ENCODE measurements at regions not wholly inside any gene's neighbourhood (a gene's known extent, or its start where the extent isn't known, plus 50 kb on each side); places are given as distances from the start of the nearest gene placed in this dataset.
"Not testable (repeated sequence)": the region's sequence is repeated elsewhere in the genome, so short reads cannot be mapped to it uniquely, and the experiment has no call there.

DNA sequence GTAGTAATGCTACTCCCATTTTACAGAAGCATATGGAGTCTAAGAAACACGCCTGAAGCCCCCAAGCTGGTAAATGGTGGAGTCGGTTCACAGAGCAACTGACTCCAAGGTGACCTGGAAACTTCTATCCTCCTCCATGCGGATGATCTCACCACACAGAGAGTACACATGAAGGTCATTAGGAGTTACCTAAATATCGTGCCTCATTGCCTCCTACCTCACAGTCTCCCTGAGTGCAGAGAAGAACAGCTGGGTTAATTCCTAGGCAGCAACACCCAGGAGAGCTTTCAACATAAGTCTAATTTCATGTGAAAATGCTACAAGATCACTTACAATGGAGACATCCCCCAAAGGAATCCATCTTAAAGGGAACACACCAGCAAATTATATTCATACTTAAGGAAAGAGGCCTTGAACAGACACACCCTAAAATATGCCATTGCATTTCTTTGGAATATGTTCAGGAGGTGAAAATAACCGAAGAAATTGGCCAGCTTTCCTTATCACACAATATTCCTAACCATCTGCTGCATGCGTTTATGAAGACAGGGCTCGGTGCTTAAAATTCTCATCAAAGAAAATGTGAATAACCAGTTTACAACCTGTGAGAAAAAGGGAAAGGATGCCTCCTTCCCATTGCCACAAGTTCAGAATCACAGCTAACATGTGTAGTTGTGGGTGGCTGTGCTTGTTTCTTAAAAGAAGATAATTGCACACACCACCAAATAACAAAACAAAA, 203.6 kb upstream of the NBEA start:
- TF ChIP-seq PPARA (CRISPR knock-in tag; IDR thresholded peaks at IDR 0.05; ENCODE audit: borderline replicate concordance) (no peak), TOX (CRISPR knock-in tag; IDR thresholded peaks at IDR 0.05; ENCODE audit: borderline replicate concordance) (no peak), GLIS3 (CRISPR knock-in tag; IDR thresholded peaks at IDR 0.05) (no peak), ARNTL (CRISPR knock-in tag; IDR thresholded peaks at IDR 0.05; ENCODE audit: borderline replicate concordance, low read depth) (no peak), ZNF8 (CRISPR knock-in tag; IDR thresholded peaks at IDR 0.05) (no peak), ZNF70 (CRISPR knock-in tag; IDR thresholded peaks at IDR 0.05) (no peak), BACH2 (CRISPR knock-in tag; IDR thresholded peaks at IDR 0.05; ENCODE audit: borderline replicate concordance) (no peak), OSR1 (CRISPR knock-in tag; IDR thresholded peaks at IDR 0.05) (no peak)
- TF ChIP-seq, protein P1, sequence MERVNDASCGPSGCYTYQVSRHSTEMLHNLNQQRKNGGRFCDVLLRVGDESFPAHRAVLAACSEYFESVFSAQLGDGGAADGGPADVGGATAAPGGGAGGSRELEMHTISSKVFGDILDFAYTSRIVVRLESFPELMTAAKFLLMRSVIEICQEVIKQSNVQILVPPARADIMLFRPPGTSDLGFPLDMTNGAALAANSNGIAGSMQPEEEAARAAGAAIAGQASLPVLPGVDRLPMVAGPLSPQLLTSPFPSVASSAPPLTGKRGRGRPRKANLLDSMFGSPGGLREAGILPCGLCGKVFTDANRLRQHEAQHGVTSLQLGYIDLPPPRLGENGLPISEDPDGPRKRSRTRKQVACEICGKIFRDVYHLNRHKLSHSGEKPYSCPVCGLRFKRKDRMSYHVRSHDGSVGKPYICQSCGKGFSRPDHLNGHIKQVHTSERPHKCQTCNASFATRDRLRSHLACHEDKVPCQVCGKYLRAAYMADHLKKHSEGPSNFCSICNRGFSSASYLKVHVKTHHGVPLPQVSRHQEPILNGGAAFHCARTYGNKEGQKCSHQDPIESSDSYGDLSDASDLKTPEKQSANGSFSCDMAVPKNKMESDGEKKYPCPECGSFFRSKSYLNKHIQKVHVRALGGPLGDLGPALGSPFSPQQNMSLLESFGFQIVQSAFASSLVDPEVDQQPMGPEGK (CRISPR knock-in tag; IDR thresholded peaks at IDR 0.05; ENCODE audit: borderline replicate concordance) = no peak
- TF ChIP-seq, protein P2, sequence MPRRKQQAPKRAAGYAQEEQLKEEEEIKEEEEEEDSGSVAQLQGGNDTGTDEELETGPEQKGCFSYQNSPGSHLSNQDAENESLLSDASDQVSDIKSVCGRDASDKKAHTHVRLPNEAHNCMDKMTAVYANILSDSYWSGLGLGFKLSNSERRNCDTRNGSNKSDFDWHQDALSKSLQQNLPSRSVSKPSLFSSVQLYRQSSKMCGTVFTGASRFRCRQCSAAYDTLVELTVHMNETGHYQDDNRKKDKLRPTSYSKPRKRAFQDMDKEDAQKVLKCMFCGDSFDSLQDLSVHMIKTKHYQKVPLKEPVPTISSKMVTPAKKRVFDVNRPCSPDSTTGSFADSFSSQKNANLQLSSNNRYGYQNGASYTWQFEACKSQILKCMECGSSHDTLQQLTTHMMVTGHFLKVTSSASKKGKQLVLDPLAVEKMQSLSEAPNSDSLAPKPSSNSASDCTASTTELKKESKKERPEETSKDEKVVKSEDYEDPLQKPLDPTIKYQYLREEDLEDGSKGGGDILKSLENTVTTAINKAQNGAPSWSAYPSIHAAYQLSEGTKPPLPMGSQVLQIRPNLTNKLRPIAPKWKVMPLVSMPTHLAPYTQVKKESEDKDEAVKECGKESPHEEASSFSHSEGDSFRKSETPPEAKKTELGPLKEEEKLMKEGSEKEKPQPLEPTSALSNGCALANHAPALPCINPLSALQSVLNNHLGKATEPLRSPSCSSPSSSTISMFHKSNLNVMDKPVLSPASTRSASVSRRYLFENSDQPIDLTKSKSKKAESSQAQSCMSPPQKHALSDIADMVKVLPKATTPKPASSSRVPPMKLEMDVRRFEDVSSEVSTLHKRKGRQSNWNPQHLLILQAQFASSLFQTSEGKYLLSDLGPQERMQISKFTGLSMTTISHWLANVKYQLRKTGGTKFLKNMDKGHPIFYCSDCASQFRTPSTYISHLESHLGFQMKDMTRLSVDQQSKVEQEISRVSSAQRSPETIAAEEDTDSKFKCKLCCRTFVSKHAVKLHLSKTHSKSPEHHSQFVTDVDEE (CRISPR knock-in tag; IDR thresholded peaks at IDR 0.05) = no peak
- TF ChIP-seq, protein P3, sequence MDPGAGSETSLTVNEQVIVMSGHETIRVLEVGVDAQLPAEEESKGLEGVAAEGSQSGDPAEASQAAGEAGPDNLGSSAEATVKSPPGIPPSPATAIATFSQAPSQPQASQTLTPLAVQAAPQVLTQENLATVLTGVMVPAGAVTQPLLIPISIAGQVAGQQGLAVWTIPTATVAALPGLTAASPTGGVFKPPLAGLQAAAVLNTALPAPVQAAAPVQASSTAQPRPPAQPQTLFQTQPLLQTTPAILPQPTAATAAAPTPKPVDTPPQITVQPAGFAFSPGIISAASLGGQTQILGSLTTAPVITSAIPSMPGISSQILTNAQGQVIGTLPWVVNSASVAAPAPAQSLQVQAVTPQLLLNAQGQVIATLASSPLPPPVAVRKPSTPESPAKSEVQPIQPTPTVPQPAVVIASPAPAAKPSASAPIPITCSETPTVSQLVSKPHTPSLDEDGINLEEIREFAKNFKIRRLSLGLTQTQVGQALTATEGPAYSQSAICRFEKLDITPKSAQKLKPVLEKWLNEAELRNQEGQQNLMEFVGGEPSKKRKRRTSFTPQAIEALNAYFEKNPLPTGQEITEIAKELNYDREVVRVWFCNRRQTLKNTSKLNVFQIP (CRISPR knock-in tag; IDR thresholded peaks at IDR 0.05; ENCODE audit: borderline replicate concordance, low read depth) = no peak
- ATAC-seq = no peak

DNA sequence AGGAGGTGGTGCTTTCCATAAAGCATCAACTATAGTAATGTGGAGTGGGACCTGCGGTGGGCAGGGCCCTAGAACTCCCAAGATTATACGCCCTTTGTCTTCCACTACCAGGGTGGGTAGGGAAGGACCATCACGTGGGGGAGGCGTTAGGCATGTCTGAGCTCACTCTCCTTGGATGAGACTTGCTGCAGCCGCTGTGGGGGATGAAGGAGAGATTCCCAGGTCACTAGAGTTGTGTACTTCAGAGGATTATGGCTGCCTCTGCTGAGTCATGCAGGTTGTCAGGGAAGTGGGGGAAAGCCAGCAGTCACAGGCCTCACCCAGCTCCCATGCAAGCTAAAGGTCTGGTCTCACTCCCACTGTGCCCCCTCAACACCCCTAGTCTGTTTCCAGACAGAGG, 195.0 kb upstream of the NBEA start:
- not testable (repeated sequence) for ATAC-seq

DNA sequence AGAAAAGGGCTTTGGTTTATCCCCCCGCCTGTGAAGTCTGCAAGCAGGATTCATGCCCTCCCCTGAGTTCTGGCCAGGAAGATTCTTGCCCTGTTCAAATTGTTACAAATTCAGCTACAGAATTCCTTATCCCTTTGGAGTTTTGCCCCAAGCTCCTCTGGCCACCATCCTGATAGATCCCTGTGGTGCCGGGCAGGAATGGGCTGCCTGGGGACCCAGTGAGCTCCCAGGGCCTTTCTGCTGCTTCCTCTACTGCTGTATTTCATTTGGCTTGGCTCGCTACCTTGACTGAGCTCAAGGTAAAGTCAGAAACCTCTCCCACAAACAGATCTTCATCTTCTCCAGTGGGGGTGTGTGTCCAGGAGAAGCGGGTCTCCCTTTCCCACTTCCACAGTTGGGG, 194.6 kb upstream of the NBEA start:
- ATAC-seq = no peak
- TF ChIP-seq ESRRG (CRISPR knock-in tag; IDR thresholded peaks at IDR 0.05) (no peak), BACH2 (CRISPR knock-in tag; IDR thresholded peaks at IDR 0.05; ENCODE audit: borderline replicate concordance) (no peak), SNAI2 (CRISPR knock-in tag; IDR thresholded peaks at IDR 0.05) (no peak)
- TF ChIP-seq, protein P4, sequence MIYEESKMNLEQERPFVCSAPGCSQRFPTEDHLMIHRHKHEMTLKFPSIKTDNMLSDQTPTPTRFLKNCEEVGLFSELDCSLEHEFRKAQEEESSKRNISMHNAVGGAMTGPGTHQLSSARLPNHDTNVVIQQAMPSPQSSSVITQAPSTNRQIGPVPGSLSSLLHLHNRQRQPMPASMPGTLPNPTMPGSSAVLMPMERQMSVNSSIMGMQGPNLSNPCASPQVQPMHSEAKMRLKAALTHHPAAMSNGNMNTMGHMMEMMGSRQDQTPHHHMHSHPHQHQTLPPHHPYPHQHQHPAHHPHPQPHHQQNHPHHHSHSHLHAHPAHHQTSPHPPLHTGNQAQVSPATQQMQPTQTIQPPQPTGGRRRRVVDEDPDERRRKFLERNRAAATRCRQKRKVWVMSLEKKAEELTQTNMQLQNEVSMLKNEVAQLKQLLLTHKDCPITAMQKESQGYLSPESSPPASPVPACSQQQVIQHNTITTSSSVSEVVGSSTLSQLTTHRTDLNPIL (CRISPR knock-in tag; IDR thresholded peaks at IDR 0.05; ENCODE audit: low read depth) = no peak

DNA sequence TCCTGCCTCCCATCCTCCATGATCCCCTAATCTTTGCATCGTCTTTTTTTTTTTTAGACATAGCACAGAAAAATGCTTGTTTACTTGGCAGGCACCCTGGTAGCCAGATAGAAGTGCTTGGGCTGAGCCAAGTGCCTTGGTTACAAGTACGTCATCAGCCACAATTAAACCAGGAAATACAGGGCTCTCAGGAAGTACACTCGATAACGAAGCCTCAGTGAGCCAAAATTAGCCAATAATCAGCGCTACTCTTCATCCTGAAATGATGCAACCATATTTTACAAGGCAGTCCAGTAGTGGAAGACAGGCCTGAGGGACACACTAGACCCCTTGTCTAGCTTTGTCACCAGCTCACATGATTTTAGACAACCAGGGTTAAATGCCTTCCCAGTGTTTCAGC, 194.0 kb upstream of the NBEA start:
- no peak for ATAC-seq
- TF ChIP-seq, protein P1 (CRISPR knock-in tag; IDR thresholded peaks at IDR 0.05; ENCODE audit: borderline replicate concordance) = no peak
- TF ChIP-seq, protein P3 (CRISPR knock-in tag; IDR thresholded peaks at IDR 0.05; ENCODE audit: borderline replicate concordance, low read depth) = no peak
- no peak for TF ChIP-seq ZFP3 (CRISPR knock-in tag; IDR thresholded peaks at IDR 0.05)
- TF ChIP-seq, protein P5, sequence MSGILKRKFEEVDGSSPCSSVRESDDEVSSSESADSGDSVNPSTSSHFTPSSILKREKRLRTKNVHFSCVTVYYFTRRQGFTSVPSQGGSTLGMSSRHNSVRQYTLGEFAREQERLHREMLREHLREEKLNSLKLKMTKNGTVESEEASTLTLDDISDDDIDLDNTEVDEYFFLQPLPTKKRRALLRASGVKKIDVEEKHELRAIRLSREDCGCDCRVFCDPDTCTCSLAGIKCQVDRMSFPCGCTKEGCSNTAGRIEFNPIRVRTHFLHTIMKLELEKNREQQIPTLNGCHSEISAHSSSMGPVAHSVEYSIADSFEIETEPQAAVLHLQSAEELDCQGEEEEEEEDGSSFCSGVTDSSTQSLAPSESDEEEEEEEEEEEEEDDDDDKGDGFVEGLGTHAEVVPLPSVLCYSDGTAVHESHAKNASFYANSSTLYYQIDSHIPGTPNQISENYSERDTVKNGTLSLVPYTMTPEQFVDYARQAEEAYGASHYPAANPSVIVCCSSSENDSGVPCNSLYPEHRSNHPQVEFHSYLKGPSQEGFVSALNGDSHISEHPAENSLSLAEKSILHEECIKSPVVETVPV (CRISPR knock-in tag; IDR thresholded peaks at IDR 0.05) = no peak
- no peak for TF ChIP-seq TOX (CRISPR knock-in tag; IDR thresholded peaks at IDR 0.05; ENCODE audit: borderline replicate concordance)
- TF ChIP-seq, protein P2 (CRISPR knock-in tag; IDR thresholded peaks at IDR 0.05) = no peak
- TF ChIP-seq SNAI2 (CRISPR knock-in tag; IDR thresholded peaks at IDR 0.05) = no peak
- TF ChIP-seq ZFP30 (CRISPR knock-in tag; IDR thresholded peaks at IDR 0.05) = no peak
- TF ChIP-seq ZNF70 (CRISPR knock-in tag; IDR thresholded peaks at IDR 0.05) = no peak
- TF ChIP-seq RARB (CRISPR knock-in tag; IDR thresholded peaks at IDR 0.05) = no peak

All from SK-N-SH treated with all-trans-retinoic acid at 6 μM for 48 hours (cell line).